ENCODE measurements at regions not wholly inside any gene's neighbourhood (a gene's known extent, or its start where the extent isn't known, plus 50 kb on each side); places are given as distances from the start of the nearest gene placed in this dataset.

DNA sequence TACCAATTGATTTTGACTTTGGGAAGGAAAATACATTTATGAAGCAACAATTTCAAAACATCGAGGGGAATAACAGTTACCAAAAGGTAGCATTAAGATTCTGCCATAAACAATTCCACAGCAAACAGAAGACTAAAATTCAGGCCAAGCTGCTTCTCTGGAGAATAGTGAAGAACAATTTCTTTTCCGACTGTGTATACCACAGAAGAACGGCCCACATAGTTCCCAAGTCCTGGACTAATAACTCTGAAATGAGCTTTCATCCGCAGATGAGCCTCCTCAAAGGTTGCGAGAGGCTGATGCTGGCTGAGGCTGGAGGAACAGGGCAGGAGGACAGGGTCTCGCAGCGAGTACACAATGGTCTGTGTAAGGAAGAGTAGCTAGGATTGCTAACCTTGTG is 278.9 kb upstream of the TCF4 start:
- no CpG with 5 or more reads among the region's 7 CpGs for WGBS (ENCODE audit: extremely low coverage, insufficient read length, low lambda C conversion rate)
- no peak overlapping the region for H2BK120ac ChIP-seq (ENCODE audit: low read depth, low read length, poor library complexity, severe bottlenecking)
- H4K5ac ChIP-seq (ENCODE audit: insufficient read length, low read depth, low read length): no peak overlapping the region
- Mint-ChIP-seq H3K4me3 (no peak overlapping the region), H3K36me3 (ENCODE audit: insufficient read depth in 1 of 3, low read depth in 3 of 3) (no peaks in the 10 kb centered on the region), H3K27me3 (ENCODE audit: low read depth) (no peaks in the 10 kb centered on the region), H3K27ac (no peak overlapping the region; a peak in 1 of 7 replicates), H3K9me3 (no peaks in the 10 kb centered on the region; a peak in 1 of 5 replicates), H3K4me1 (peaks cover 27 to 36% of the 10 kb centered on the region in 2 experiments)
- no peaks in the 10 kb centered on the region for H3K9me3 ChIP-seq (ENCODE audit: control insufficient read depth, low read depth, low read length)
- H3K4me2 ChIP-seq (ENCODE audit: insufficient read depth, insufficient read length, low read length): no peak overlapping the region
- no peak overlapping the region for H2BK5ac ChIP-seq (ENCODE audit: insufficient read length, low read length)
- H3K27me3 ChIP-seq (ENCODE audit: insufficient read depth, low read length): no peaks in the 10 kb centered on the region
- H2BK20ac ChIP-seq (ENCODE audit: low read depth, low read length, poor library complexity, severe bottlenecking): no peak overlapping the region
- H3K56ac ChIP-seq (ENCODE audit: insufficient read length, low read depth, low read length): no peak overlapping the region
- no peak overlapping the region for H3K14ac ChIP-seq (ENCODE audit: insufficient read depth, low read length)
- H3K9ac ChIP-seq (ENCODE audit: extremely low read depth, insufficient read length, low read length): no peak overlapping the region
- H4K91ac ChIP-seq (ENCODE audit: insufficient read length, low read depth, low read length): no peak overlapping the region
- H3K79me1 ChIP-seq (ENCODE audit: insufficient read depth, low read depth, low read length, poor library complexity, severe bottlenecking): no peaks in the 10 kb centered on the region
- no peaks in the 10 kb centered on the region for H4K20me1 ChIP-seq (ENCODE audit: control insufficient read depth, insufficient read depth, insufficient read length)
- no peak overlapping the region for H3K23ac ChIP-seq (ENCODE audit: insufficient read length, low read depth, low read length)
- H3K4me1 ChIP-seq (ENCODE audit: insufficient read depth, low read length): peaks cover 3% of the 10 kb centered on the region
- no peak for DNase-seq
- TF ChIP-seq, protein P1, sequence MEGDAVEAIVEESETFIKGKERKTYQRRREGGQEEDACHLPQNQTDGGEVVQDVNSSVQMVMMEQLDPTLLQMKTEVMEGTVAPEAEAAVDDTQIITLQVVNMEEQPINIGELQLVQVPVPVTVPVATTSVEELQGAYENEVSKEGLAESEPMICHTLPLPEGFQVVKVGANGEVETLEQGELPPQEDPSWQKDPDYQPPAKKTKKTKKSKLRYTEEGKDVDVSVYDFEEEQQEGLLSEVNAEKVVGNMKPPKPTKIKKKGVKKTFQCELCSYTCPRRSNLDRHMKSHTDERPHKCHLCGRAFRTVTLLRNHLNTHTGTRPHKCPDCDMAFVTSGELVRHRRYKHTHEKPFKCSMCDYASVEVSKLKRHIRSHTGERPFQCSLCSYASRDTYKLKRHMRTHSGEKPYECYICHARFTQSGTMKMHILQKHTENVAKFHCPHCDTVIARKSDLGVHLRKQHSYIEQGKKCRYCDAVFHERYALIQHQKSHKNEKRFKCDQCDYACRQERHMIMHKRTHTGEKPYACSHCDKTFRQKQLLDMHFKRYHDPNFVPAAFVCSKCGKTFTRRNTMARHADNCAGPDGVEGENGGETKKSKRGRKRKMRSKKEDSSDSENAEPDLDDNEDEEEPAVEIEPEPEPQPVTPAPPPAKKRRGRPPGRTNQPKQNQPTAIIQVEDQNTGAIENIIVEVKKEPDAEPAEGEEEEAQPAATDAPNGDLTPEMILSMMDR (conservative IDR thresholded peaks at IDR 0.05): no peak
- H4K8ac ChIP-seq (replicated peaks; ENCODE audit: insufficient read length, low read depth, low read length): no peak overlapping the region
- no peak overlapping the region for H2AFZ ChIP-seq (ENCODE audit: low read length)
- no peak overlapping the region for H3T11ph ChIP-seq (ENCODE audit: low read length)
- H2BK15ac ChIP-seq (ENCODE audit: low read depth, low read length): no peak overlapping the region
- no peak overlapping the region for H2BK12ac ChIP-seq (ENCODE audit: insufficient read length, low read depth, low read length)
- no peak overlapping the region for H3K4ac ChIP-seq (ENCODE audit: low read depth, low read length)
- no peak overlapping the region for H3K18ac ChIP-seq (ENCODE audit: insufficient read length, low read depth, low read length)
- H3K79me2 ChIP-seq (ENCODE audit: insufficient read depth, low read length): no peaks in the 10 kb centered on the region
- no peak overlapping the region for H2AK5ac ChIP-seq (ENCODE audit: insufficient read length, low read length)
- no peak overlapping the region for H3K27ac ChIP-seq (ENCODE audit: insufficient read length, low read depth, low read length)
- H3K23me2 ChIP-seq (ENCODE audit: insufficient read length, low read depth, low read length, poor library complexity, severe bottlenecking): no peaks in the 10 kb centered on the region
